ENCODE measurements at regions not wholly inside any gene's neighbourhood (a gene's known extent, or its start where the extent isn't known, plus 50 kb on each side); places are given as distances from the start of the nearest gene placed in this dataset.

- DNase-seq, result no peak
Measured at GRCh38 chr6:22401206-22401605, 104.4 kb upstream of the PRL start.

GRCh38 chr6:22401932-22402331 lies 105.1 kb upstream of the PRL start:
- DNase-seq, result no peak

GRCh38 chr6:22409486-22409885 lies 112.7 kb upstream of the PRL start:
- DNase-seq, result no peak

GRCh38 chr6:22411376-22412105 lies 114.7 kb upstream of the PRL start:
- no peak for DNase-seq

GRCh38 chr6:22412994-22413393 lies 116.2 kb upstream of the PRL start:
- DNase-seq, result no peak

- DNase-seq, result no peak
Measured at GRCh38 chr6:22413681-22414311, 117.0 kb upstream of the PRL start.

GRCh38 chr6:22418714-22419113 lies 121.9 kb upstream of the PRL start:
- no peak for DNase-seq

- DNase-seq, result no peak
Measured at GRCh38 chr6:22421198-22421597, 124.4 kb upstream of the PRL start.

GRCh38 chr6:22424196-22424595 lies 127.4 kb upstream of the PRL start:
- DNase-seq, result no peak

- DNase-seq, result no peak
Measured at GRCh38 chr6:22432060-22432459, 135.2 kb upstream of the PRL start.

- no peak for DNase-seq
Measured at GRCh38 chr6:22433745-22434144, 135.6 kb upstream of the HDGFL1 start.

GRCh38 chr6:22435151-22435550 lies 134.2 kb upstream of the HDGFL1 start:
- no peak for DNase-seq

GRCh38 chr6:22436134-22436533 lies 133.2 kb upstream of the HDGFL1 start:
- DNase-seq, result no peak

GRCh38 chr6:22437665-22438064 lies 131.7 kb upstream of the HDGFL1 start:
- no peak for DNase-seq

GRCh38 chr6:22442826-22443225 lies 126.5 kb upstream of the HDGFL1 start:
- DNase-seq, result no peak

GRCh38 chr6:22444330-22444729 lies 125.0 kb upstream of the HDGFL1 start:
- no peak for DNase-seq

- DNase-seq, result no peak
Measured at GRCh38 chr6:22445946-22446345, 123.4 kb upstream of the HDGFL1 start.

GRCh38 chr6:22447249-22448196 lies 121.8 kb upstream of the HDGFL1 start:
- DNase-seq, result no peak

- no peak for DNase-seq
Measured at GRCh38 chr6:22448291-22448711, 121.1 kb upstream of the HDGFL1 start.

GRCh38 chr6:22451962-22452361 lies 117.4 kb upstream of the HDGFL1 start:
- no peak for DNase-seq

GRCh38 chr6:22455378-22455777 lies 114.0 kb upstream of the HDGFL1 start:
- no peak for DNase-seq

GRCh38 chr6:22457996-22458395 lies 111.4 kb upstream of the HDGFL1 start:
- DNase-seq, result no peak

- DNase-seq, result no peak
Measured at GRCh38 chr6:22466665-22467245, 102.6 kb upstream of the HDGFL1 start.

Measured in NCI-H187 (cell line).